Kidney (tissue), 13 donors: ENCODE measurements at regions not wholly inside any gene's neighbourhood (a gene's known extent, or its start where the extent isn't known, plus 50 kb on each side); places are given as distances from the start of the nearest gene placed in this dataset.

Source experiments
- DNase-seq, 5 donors: peaks; one replicate each; pipeline ENCODE4 v3.0.0-alpha.2; 2013 to 2020
- FAIRE-seq: peaks from 2 replicates; lab custom pipeline; 2012; peaks lifted over from hg19 to GRCh38; lab: Jason Lieb, UNC
- H3K27ac ChIP-seq, 2 donors: one replicate each; pipeline ENCODE4 v1.7.0; 2013; ENCODE audit warnings: low read depth in 2 of 2, low read length in 2 of 2, inconsistent platforms in 1 of 2
- H3K27me3 ChIP-seq: one replicate; pipeline ENCODE4 v1.7.1; 2013; ENCODE audit warnings: low read length, inconsistent platforms; ENCODE audit not compliant: control insufficient read depth, insufficient read depth
- H3K36me3 ChIP-seq, 3 donors: one replicate each; pipeline versions ENCODE4 v1.7.0 to v1.7.1; 2013; ENCODE audit warnings: low read length in 3 of 3, control low read depth in 1 of 3, inconsistent platforms in 1 of 3; ENCODE audit not compliant: insufficient read depth in 3 of 3, control insufficient read depth in 2 of 3
- H3K4me1 ChIP-seq, 3 donors: one replicate each; pipeline versions ENCODE4 v1.7.0 to v1.7.1; 2013; ENCODE audit warnings: low read length in 3 of 3, inconsistent platforms in 1 of 3, low read depth in 1 of 3; ENCODE audit not compliant: control insufficient read depth in 2 of 3, insufficient read depth in 2 of 3
- H3K4me3 ChIP-seq, 3 donors: one replicate each; pipeline versions ENCODE4 v1.7.0 to v1.8.1; 2013; ENCODE audit warnings: low read length in 3 of 3, control low read depth in 1 of 3, inconsistent platforms in 1 of 3
- H3K9ac ChIP-seq, 3 donors: one replicate each; pipeline versions ENCODE4 v1.7.0 to v1.7.1; 2013; ENCODE audit warnings: low read length in 3 of 3, control low read depth in 1 of 3, inconsistent platforms in 1 of 3
- H3K9me3 ChIP-seq, 3 donors: one replicate each; pipeline versions ENCODE4 v1.7.0 to v1.7.1; 2013; ENCODE audit warnings: low read length in 3 of 3, control low read depth in 1 of 3, inconsistent platforms in 1 of 3; ENCODE audit not compliant: control insufficient read depth in 2 of 3, insufficient read depth in 1 of 3
- intact Hi-C: fragments of 100-400 bp; cut with DNase I; formaldehyde crosslinking; loops from one replicate; pipeline ENCODE4 v1.11.1; 2022
- TF ChIP-seq, protein P1 (sequence below): IDR thresholded peaks from 3 replicates; pipeline ENCODE4 v1.5.1; 2012; ENCODE audit warnings: mild to moderate bottlenecking, moderate library complexity, borderline replicate concordance; ENCODE audit not compliant: insufficient read depth; ENCODE audit errors: extremely low read depth
- donor health status: control.
- donor health status: control.
- donor health status: control.
- donor health status: control.
- donor health status: control.
- donor health status: DM: yes; HTN: yes; CAD: no.
- donor health status: Normal renal cell carcinoma (clear cell type).

DNA sequence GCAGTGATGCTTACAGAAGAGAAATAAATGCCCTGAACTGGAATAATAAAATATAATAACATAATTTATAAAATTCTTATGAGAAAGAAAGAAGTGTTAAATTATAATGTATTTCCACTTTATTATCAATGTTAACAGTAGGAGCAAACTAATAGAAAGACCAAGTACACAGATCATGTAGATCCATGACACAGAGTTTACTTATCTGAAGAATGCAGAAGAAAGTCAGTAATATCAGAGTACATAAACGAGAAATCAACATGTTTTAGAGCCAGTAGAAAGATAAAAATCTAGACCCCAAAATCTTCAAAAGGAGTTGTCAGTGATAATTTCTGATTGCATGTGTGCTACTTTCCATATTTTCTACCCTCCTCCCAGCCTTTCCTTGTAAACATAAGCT lies 334.8 kb upstream of the MANEA start:
- FAIRE-seq = no peak
- no peaks in the 10 kb centered on the region for H3K9me3 ChIP-seq
- H3K27me3 ChIP-seq = no peaks in the 10 kb centered on the region
- no peak for DNase-seq
- no peak overlapping the region for H3K4me3 ChIP-seq
- TF ChIP-seq, protein P1, sequence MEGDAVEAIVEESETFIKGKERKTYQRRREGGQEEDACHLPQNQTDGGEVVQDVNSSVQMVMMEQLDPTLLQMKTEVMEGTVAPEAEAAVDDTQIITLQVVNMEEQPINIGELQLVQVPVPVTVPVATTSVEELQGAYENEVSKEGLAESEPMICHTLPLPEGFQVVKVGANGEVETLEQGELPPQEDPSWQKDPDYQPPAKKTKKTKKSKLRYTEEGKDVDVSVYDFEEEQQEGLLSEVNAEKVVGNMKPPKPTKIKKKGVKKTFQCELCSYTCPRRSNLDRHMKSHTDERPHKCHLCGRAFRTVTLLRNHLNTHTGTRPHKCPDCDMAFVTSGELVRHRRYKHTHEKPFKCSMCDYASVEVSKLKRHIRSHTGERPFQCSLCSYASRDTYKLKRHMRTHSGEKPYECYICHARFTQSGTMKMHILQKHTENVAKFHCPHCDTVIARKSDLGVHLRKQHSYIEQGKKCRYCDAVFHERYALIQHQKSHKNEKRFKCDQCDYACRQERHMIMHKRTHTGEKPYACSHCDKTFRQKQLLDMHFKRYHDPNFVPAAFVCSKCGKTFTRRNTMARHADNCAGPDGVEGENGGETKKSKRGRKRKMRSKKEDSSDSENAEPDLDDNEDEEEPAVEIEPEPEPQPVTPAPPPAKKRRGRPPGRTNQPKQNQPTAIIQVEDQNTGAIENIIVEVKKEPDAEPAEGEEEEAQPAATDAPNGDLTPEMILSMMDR = no peak
- no peaks in the 10 kb centered on the region for H3K4me1 ChIP-seq
- no peak overlapping the region for H3K27ac ChIP-seq
- no peaks in the 10 kb centered on the region for H3K36me3 ChIP-seq
- H3K9ac ChIP-seq = no peak overlapping the region
- intact Hi-C loops = no loop called here

DNA sequence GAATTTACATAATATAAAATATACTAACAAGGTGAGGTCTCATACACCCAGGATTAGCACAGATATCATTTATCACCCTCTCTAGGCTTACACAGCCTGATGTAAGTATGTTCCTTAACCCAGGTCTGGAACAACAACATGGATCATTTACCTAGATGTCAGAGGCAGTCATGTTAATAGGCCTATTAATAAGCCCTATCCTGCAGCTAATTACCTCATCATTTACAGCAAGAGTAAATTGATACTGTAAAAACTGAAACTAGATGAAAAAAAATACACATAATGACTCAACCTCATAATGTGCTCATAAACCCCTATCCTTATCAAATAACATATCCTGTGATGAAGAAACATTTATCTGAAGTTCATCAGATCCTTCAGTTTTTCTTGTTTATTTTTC lies 334.3 kb upstream of the MANEA start:
- Histone ChIP-seq H3K27ac (no peak overlapping the region), H3K36me3 (no peaks in the 10 kb centered on the region), H3K4me1 (no peaks in the 10 kb centered on the region), H3K9ac (no peak overlapping the region), H3K4me3 (no peak overlapping the region), H3K27me3 (no peaks in the 10 kb centered on the region), H3K9me3 (no peaks in the 10 kb centered on the region)
- TF ChIP-seq, protein P1 = no peak
- DNase-seq = no peak
- FAIRE-seq = no peak
- intact Hi-C loops = no loop called here

DNA sequence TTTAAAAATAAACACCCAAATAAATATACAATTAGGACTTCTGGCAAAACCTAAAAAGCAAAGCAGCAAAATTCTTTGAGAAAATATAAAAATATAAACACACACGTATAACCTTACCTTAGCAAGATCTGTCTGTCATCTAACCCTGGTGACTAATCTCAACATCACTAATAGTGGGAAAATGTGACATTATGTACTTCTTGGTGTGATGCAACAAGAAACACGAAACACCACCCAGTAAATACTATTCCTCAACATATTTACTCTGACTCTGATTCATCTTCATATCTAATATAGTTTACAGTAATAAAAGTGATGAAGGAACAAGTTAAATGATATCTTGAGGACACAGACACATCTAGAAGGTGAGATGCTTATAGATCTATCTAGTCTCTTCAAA lies 332.6 kb upstream of the MANEA start:
- Histone ChIP-seq H3K4me1 (no peaks in the 10 kb centered on the region), H3K4me3 (no peak overlapping the region), H3K9ac (no peak overlapping the region), H3K9me3 (no peaks in the 10 kb centered on the region), H3K36me3 (no peaks in the 10 kb centered on the region), H3K27ac (no peak overlapping the region), H3K27me3 (no peaks in the 10 kb centered on the region)
- no peak for DNase-seq
- TF ChIP-seq, protein P1 = no peak
- intact Hi-C loops = no loop called here
- no peak for FAIRE-seq

DNA sequence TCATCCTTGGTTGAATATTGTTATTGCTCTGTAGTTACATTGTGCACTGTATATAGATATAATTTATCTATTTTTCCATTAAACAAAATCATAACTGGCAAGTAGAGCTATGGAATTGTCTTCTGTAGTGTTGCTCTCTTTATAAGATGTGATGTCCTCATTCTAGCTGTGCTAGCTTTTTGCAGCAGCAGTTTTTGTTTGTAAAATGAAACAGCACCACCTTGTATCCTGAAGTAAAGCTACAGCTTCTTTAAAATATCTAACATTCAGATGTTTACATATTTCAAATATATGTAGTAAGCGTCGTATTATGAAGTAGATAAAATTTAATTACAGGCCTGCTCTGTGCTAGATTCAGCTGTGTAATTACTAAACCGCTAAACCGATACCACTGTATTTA lies 328.8 kb upstream of the MANEA start:
- FAIRE-seq (no peak), DNase-seq (no peak)
- H3K4me1 ChIP-seq = no peaks in the 10 kb centered on the region
- TF ChIP-seq, protein P1 = no peak
- H3K36me3 ChIP-seq = no peaks in the 10 kb centered on the region
- no peak overlapping the region for H3K27ac ChIP-seq
- no peaks in the 10 kb centered on the region for H3K9me3 ChIP-seq
- H3K4me3 ChIP-seq = no peak overlapping the region
- H3K27me3 ChIP-seq = no peaks in the 10 kb centered on the region
- intact Hi-C loops = no loop called here
- no peak overlapping the region for H3K9ac ChIP-seq
